Psoas muscle (tissue), 7 donors: ENCODE measurements at regions not wholly inside any gene's neighbourhood (a gene's known extent, or its start where the extent isn't known, plus 50 kb on each side); places are given as distances from the start of the nearest gene placed in this dataset.

Source experiments
- ATAC-seq, 4 donors: fragments of 200-7000 bp; cut with Tn5 transposase; one replicate each; pipeline ENCODE4 v1.9.1; 2020; ENCODE audit warnings: moderate library complexity in 3 of 4, mild to moderate bottlenecking in 2 of 4
- DNase-seq, 2 donors: peaks; one replicate each; pipeline ENCODE4 v3.0.0-alpha.2; 2020
- H3K27ac ChIP-seq: fragments of 200-600 bp; one replicate; pipeline ENCODE4 v1.8.0; 2022
- H3K27me3 ChIP-seq, 3 donors: fragments of 200-600 bp in 1 of 3; one replicate each; pipeline versions ENCODE4 v1.6.1 to v1.8.0; 2013 to 2022; ENCODE audit warnings: low read length in 2 of 3, mild to moderate bottlenecking in 2 of 3, moderate library complexity in 1 of 3; ENCODE audit not compliant: insufficient read depth in 3 of 3
- H3K36me3 ChIP-seq, 2 donors: fragments of 200-600 bp in 1 of 2; one replicate each; pipeline versions ENCODE4 v1.6.1 to v1.8.0; 2013 to 2022; ENCODE audit warnings: low read depth in 1 of 2, mild to moderate bottlenecking in 1 of 2, moderate library complexity in 1 of 2; ENCODE audit not compliant: insufficient read depth in 1 of 2
- H3K4me1 ChIP-seq: fragments of 200-600 bp; one replicate; pipeline ENCODE4 v1.8.0; 2022
- H3K4me3 ChIP-seq: fragments of 200-600 bp; one replicate; pipeline ENCODE4 v1.8.0; 2022; ENCODE audit warnings: mild to moderate bottlenecking
- H3K9me3 ChIP-seq: fragments of 200-600 bp; one replicate; pipeline ENCODE4 v1.8.0; 2022
- CTCF ChIP-seq: fragments of 200-600 bp; IDR thresholded peaks from one replicate; pipeline ENCODE4 v1.8.0; 2022; ENCODE audit warnings: antibody characterized with exemption
- WGBS, 3 donors: extraction: QIAGEN DNeasy Blood & Tissue Kit; methylation state at CpG; one replicate each; pipeline versions ENCODE4 v1.1.6 to v1.1.7; 2013; 5-methylcytosine and 5-hydroxymethylcytosine counted together
- intact Hi-C, 2 donors: fragments of 100-400 bp; cut with DNase I; formaldehyde crosslinking; loops; one replicate each; pipeline versions ENCODE4 v1.11.0 to v1.14.2; 2022
- donor health status: healthy with polysubstance abuse.
- donor health status: DM: no; HTN: no; CAD: no; lungs with moderate emphysema.
- donor health status: Bipolar disorder and iron deficiency.
- donor health status: healthy.
- donor health status: DM: yes; HTN: yes; CAD: no.
- donor health status: DM: no; HTN: no; CAD: no.
- donor health status: DM: yes; HTN: yes; CAD: no.

- WGBS, 3 donors: 84 to 88% (median 86%) methylated on average over 5 of the region's 5 CpGs
- TF ChIP-seq CTCF: no peak
- Histone ChIP-seq H3K9me3 (no peaks in the 10 kb centered on the region), H3K4me1 (no peaks in the 10 kb centered on the region), H3K36me3 (no peaks in the 10 kb centered on the region), H3K27ac (no peak overlapping the region), H3K27me3 (no peaks in the 10 kb centered on the region), H3K4me3 (no peak overlapping the region)
- intact Hi-C loops: no loop called here
- DNase-seq (no peak), ATAC-seq (no peak)
Measured at GRCh38 chr4:56286763-56287162, 100.5 kb downstream of the AASDH start.

GRCh38 chr4:56283375-56283774, 103.9 kb downstream of the AASDH start:
- intact Hi-C loops: no loop called here
- ATAC-seq: no peak

GRCh38 chr4:56282004-56282403, 105.3 kb downstream of the AASDH start:
- Histone ChIP-seq H3K4me3 (no peak overlapping the region), H3K9me3 (no peaks in the 10 kb centered on the region), H3K36me3 (no peaks in the 10 kb centered on the region), H3K27me3 (no peaks in the 10 kb centered on the region), H3K27ac (no peak overlapping the region), H3K4me1 (no peaks in the 10 kb centered on the region)
- ATAC-seq: no peak
- WGBS, 3 donors: 87 to 90% (median 88%) methylated on average over 2 of the region's 2 CpGs
- no peak for DNase-seq
- no peak for TF ChIP-seq CTCF
- intact Hi-C loops: no loop called here

More at GRCh38 chr4:56283375-56283774, 103.9 kb downstream of the AASDH start:
- Histone ChIP-seq H3K27ac (no peak overlapping the region), H3K36me3 (no peaks in the 10 kb centered on the region), H3K4me1 (no peaks in the 10 kb centered on the region), H3K9me3 (no peaks in the 10 kb centered on the region), H3K4me3 (no peak overlapping the region), H3K27me3 (no peaks in the 10 kb centered on the region)
- DNase-seq: no peak
- no peak for TF ChIP-seq CTCF
- WGBS, 3 donors: 94 to 96% (median 96%) methylated on average over 2 of the region's 2 CpGs

GRCh38 chr4:56276547-56276946, 110.7 kb downstream of the AASDH start:
- TF ChIP-seq CTCF: no peak
- DNase-seq (no peak), ATAC-seq (no peak)
- H3K4me3 ChIP-seq: no peak overlapping the region
- no peaks in the 10 kb centered on the region for H3K4me1 ChIP-seq
- no peaks in the 10 kb centered on the region for H3K27me3 ChIP-seq
- H3K27ac ChIP-seq: no peak overlapping the region
- intact Hi-C loops: no loop called here
- H3K36me3 ChIP-seq: no peaks in the 10 kb centered on the region
- H3K9me3 ChIP-seq: no peaks in the 10 kb centered on the region

GRCh38 chr4:56273391-56273790, 113.9 kb downstream of the AASDH start:
- intact Hi-C loops: no loop called here
- ATAC-seq (no peak), DNase-seq (no peak)
- H3K27me3 ChIP-seq: no peaks in the 10 kb centered on the region
- 85 to 90% (median 89%) methylated on average over 2 of the region's 2 CpGs for WGBS, 3 donors
- no peaks in the 10 kb centered on the region for H3K9me3 ChIP-seq
- H3K36me3 ChIP-seq: no peaks in the 10 kb centered on the region
- no peak overlapping the region for H3K4me3 ChIP-seq
- H3K27ac ChIP-seq: no peak overlapping the region
- TF ChIP-seq CTCF: no peak
- H3K4me1 ChIP-seq: no peaks in the 10 kb centered on the region
